ENCODE measurements at regions not wholly inside any gene's neighbourhood (a gene's known extent, or its start where the extent isn't known, plus 50 kb on each side); places are given as distances from the start of the nearest gene placed in this dataset.

GRCh38 chr10:77737608-77738007, 100.0 kb upstream of the KCNMA1 start:
- TF ChIP-seq CTCF (IDR thresholded peaks at IDR 0.05) (no peak), ZNF232 (CRISPR knock-in tag; IDR thresholded peaks at IDR 0.05) (no peak), TEAD4 (CRISPR knock-in tag; IDR thresholded peaks at IDR 0.05) (no peak), ATF3 (CRISPR knock-in tag; conservative IDR thresholded peaks at IDR 0.05) (no peak), USF2 (CRISPR knock-in tag; IDR thresholded peaks at IDR 0.05) (no peak), FOXP4 (CRISPR knock-in tag; IDR thresholded peaks at IDR 0.05) (no peak), CREB1 (CRISPR knock-in tag; IDR thresholded peaks at IDR 0.05) (no peak), ELF4 (CRISPR knock-in tag; IDR thresholded peaks at IDR 0.05; ENCODE audit: low read depth) (no peak), MAX (CRISPR knock-in tag; IDR thresholded peaks at IDR 0.05) (no peak), SMAD3 (CRISPR knock-in tag; IDR thresholded peaks at IDR 0.05; ENCODE audit: borderline replicate concordance) (no peak), HMGXB4 (CRISPR knock-in tag; IDR thresholded peaks at IDR 0.05) (no peak), ZBTB43 (CRISPR knock-in tag; IDR thresholded peaks at IDR 0.05) (no peak)

All from WTC11 (cell line).